BJ (cell line): ENCODE measurements at regions not wholly inside any gene's neighbourhood (a gene's known extent, or its start where the extent isn't known, plus 50 kb on each side); places are given as distances from the start of the nearest gene placed in this dataset.

Experiments used
- CTCF ChIA-PET: fragments of 350-600 bp; formaldehyde crosslinking; extraction: SDS; loops from one replicate; lab custom pipeline; 2021; ENCODE audit warnings: antibody characterized with exemption, inconsistent platforms; lab: Yijun Ruan, JAX
- POLR2A ChIA-PET: fragments of 300-600 bp; sonication (Branson Sonifier 250); formaldehyde crosslinking; extraction: SDS; loops from one replicate; lab custom pipeline; 2021; ENCODE audit warnings: antibody characterized with exemption; lab: Charles Lee
- DNase-seq: peaks from one replicate; pipeline ENCODE4 v3.0.0-alpha.2; 2011; ENCODE audit warnings: low read depth
- H3K27me3 ChIP-seq: 2 replicates; pipeline ENCODE4 v1.6.0; 2011; ENCODE audit warnings: low read length; ENCODE audit not compliant: control insufficient read depth, insufficient read depth
- H3K36me3 ChIP-seq: 2 replicates; pipeline ENCODE4 v1.5.1; 2011; ENCODE audit warnings: low read length; ENCODE audit not compliant: control insufficient read depth, insufficient read depth
- H3K4me3 ChIP-seq: 2 replicates; pipeline ENCODE4 v1.5.1; 2011; ENCODE audit warnings: low read depth, mild to moderate bottlenecking, control low read depth, low read length
- CTCF ChIP-seq: IDR thresholded peaks from 2 replicates; pipeline ENCODE4 v1.5.1; 2011; ENCODE audit warnings: low read depth, mild to moderate bottlenecking, control low read depth, inconsistent platforms, low read length, moderate library complexity; ENCODE audit not compliant: insufficient read depth

GRCh38 chr5:41575110-41575779, 64.8 kb upstream of the PLCXD3 start:
- H3K4me3 ChIP-seq = no peak overlapping the region
- TF ChIP-seq CTCF = no peak
- H3K27me3 ChIP-seq = no peaks in the 10 kb centered on the region
- no peaks in the 10 kb centered on the region for H3K36me3 ChIP-seq
- DNase-seq = no peak
- ChIA-PET CTCF (no interaction called here), POLR2A (no interaction called here)

DNA sequence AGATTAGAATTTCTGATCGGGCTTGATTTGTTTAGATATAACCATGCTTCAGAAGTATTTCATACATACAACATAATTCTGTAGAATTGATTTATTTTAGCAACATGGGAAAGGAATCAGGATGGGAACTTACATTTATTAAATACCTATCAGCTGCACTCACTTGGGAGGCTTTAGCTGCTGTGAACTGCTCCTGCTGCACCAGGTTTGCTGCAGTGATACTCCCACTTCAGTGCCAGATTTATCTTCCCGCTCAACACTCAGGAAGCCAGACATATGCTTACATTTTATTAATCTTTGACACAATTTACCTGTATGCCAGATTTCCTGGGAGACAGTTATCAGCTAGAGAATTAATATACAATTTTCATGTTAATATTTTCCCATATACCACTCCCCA, 64.0 kb upstream of the PLCXD3 start:
- H3K4me3 ChIP-seq = no peak overlapping the region
- no peak for DNase-seq
- TF ChIP-seq CTCF = no peak
- no peaks in the 10 kb centered on the region for H3K36me3 ChIP-seq
- CTCF ChIA-PET = no interaction called here
- POLR2A ChIA-PET = no interaction called here
- H3K27me3 ChIP-seq = no peaks in the 10 kb centered on the region
